Activated naive CD4-positive, alpha-beta T cell treated with anti-CD3 and anti-CD28 coated beads, Interleukin-2, amount 50 U/mL, for 24 hours (primary cell): ENCODE measurements at regions not wholly inside any gene's neighbourhood (a gene's known extent, or its start where the extent isn't known, plus 50 kb on each side); places are given as distances from the start of the nearest gene placed in this dataset.

Source experiments
- H3K27ac Mint-ChIP-seq: one replicate; pipeline ENCODE4 v1.8.0; 2021; ENCODE audit warnings: mild to moderate bottlenecking, mixed read lengths
- H3K27me3 Mint-ChIP-seq: one replicate; pipeline ENCODE4 v1.8.0; 2021; ENCODE audit warnings: mixed read lengths
- H3K36me3 Mint-ChIP-seq: one replicate; pipeline ENCODE4 v1.8.0; 2021; ENCODE audit warnings: mixed read lengths
- H3K4me1 Mint-ChIP-seq: one replicate; pipeline ENCODE4 v1.8.0; 2021; ENCODE audit warnings: mixed read lengths
- H3K4me3 Mint-ChIP-seq: one replicate; pipeline ENCODE4 v1.8.0; 2021; ENCODE audit warnings: mild to moderate bottlenecking, mixed read lengths
- H3K9me3 Mint-ChIP-seq: one replicate; pipeline ENCODE4 v1.8.0; 2021; ENCODE audit warnings: mixed read lengths

GRCh38 chr10:111511751-111512150 lies 434.9 kb downstream of the ADRA2A start:
- H3K4me1 Mint-ChIP-seq = no peaks in the 10 kb centered on the region
- peaks cover 5% of the 10 kb centered on the region for H3K27me3 Mint-ChIP-seq
- H3K36me3 Mint-ChIP-seq = no peaks in the 10 kb centered on the region
- no peaks in the 10 kb centered on the region for H3K9me3 Mint-ChIP-seq
- H3K27ac Mint-ChIP-seq = no peak overlapping the region
- no peak overlapping the region for H3K4me3 Mint-ChIP-seq

GRCh38 chr10:111515264-111515663 lies 438.4 kb downstream of the ADRA2A start:
- Mint-ChIP-seq H3K36me3 (no peaks in the 10 kb centered on the region), H3K4me1 (no peaks in the 10 kb centered on the region), H3K27me3 (no peaks in the 10 kb centered on the region), H3K27ac (no peak overlapping the region), H3K4me3 (no peak overlapping the region), H3K9me3 (no peaks in the 10 kb centered on the region)

GRCh38 chr10:111515706-111516105 lies 438.9 kb downstream of the ADRA2A start:
- Mint-ChIP-seq H3K9me3 (no peaks in the 10 kb centered on the region), H3K4me1 (no peaks in the 10 kb centered on the region), H3K27ac (no peak overlapping the region), H3K27me3 (no peaks in the 10 kb centered on the region), H3K4me3 (no peak overlapping the region), H3K36me3 (no peaks in the 10 kb centered on the region)

DNA sequence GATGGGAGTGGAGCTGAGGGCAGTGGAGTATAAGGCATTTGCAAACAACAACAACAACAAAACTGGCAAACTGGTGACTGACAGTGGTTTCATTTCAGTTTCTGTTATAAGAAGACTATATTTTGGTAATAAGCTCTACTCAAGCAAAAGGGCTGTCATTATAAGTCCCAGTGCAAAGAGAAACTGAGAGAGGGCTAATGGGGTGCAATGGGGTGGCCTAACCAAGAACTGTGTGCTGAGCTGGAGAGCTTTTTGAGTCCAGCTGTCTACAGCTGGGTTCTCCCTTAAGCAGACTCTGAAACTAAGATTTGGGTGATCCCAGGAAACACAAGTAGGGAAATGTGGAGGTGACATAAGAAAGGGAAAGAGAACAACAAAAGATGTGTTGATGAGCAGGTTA lies 439.3 kb downstream of the ADRA2A start:
- H3K4me3 Mint-ChIP-seq = no peak overlapping the region
- no peaks in the 10 kb centered on the region for H3K9me3 Mint-ChIP-seq
- H3K27ac Mint-ChIP-seq = no peak overlapping the region
- H3K4me1 Mint-ChIP-seq = no peaks in the 10 kb centered on the region
- no peaks in the 10 kb centered on the region for H3K27me3 Mint-ChIP-seq
- no peaks in the 10 kb centered on the region for H3K36me3 Mint-ChIP-seq

DNA sequence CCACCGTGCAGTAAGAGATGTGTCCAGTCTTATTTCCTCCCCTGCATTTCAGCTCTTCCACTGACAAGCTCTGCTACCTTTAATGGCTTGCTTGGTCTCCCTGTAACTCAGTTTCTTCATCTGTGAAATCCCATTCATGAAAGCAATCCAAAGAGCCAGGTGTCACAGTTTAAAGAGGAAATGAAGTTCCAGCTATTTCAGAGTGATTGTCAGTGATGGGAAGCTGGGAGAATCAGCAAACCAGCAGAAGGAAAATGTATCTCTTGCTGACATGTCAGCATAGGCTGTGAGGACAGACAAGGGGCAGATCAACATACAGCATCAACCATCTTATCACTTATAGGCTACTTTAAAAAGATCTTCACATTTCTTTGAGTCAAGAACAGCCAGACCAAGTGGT lies 445.3 kb downstream of the ADRA2A start:
- Mint-ChIP-seq H3K27me3 (peaks cover 5% of the 10 kb centered on the region), H3K36me3 (no peaks in the 10 kb centered on the region), H3K27ac (no peak overlapping the region), H3K4me1 (no peaks in the 10 kb centered on the region), H3K9me3 (no peaks in the 10 kb centered on the region), H3K4me3 (no peak overlapping the region)

GRCh38 chr10:111522551-111522950 lies 445.7 kb downstream of the ADRA2A start:
- Mint-ChIP-seq H3K9me3 (no peaks in the 10 kb centered on the region), H3K27me3 (peaks cover 6% of the 10 kb centered on the region), H3K4me3 (no peak overlapping the region), H3K27ac (no peak overlapping the region), H3K4me1 (no peaks in the 10 kb centered on the region), H3K36me3 (no peaks in the 10 kb centered on the region)

DNA sequence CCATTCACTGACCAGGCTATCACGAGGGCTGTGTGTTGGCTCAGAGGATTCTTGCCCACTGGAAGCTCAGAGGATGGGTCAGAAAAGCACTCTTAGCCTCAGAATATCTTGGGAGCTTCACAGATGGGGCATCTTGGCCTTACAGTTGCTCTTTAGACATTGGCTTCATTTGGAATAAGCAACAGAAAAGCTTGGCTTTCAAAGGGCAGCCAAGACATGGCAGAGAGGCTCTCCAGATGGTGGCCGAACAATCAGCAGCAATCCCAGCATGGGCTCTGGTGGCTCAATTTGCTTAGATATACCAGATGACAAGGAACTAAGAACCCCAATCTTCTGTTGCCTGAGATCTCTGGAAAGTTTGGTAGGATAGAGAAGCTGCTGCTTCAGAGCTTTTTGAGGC lies 446.2 kb downstream of the ADRA2A start:
- Mint-ChIP-seq H3K4me3 (no peak overlapping the region), H3K27me3 (peaks cover 8% of the 10 kb centered on the region), H3K9me3 (no peaks in the 10 kb centered on the region)

DNA sequence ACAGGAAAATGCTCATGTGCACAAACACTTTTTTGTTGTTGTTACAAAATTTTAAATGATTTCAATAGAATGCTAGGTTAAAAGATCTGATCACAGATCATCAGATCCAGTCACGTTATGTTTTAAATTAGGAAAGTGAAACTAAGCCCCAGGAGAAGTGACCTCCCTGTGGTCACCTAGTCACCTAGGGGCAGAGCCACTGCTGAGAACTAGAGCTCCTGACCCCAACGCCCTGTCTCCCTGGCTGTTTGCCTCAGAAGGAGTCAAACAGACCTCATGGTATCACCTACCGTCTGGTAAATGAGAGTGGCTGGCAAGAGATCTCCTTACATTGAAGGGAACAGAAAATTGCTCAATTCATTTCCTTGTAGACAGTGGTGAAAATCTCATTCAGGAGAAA lies 447.3 kb downstream of the ADRA2A start:
- H3K36me3 Mint-ChIP-seq = no peaks in the 10 kb centered on the region
- peaks cover 8% of the 10 kb centered on the region for H3K27me3 Mint-ChIP-seq
- no peak overlapping the region for H3K27ac Mint-ChIP-seq
- H3K9me3 Mint-ChIP-seq = no peaks in the 10 kb centered on the region
- H3K4me3 Mint-ChIP-seq = no peak overlapping the region
- H3K4me1 Mint-ChIP-seq = no peaks in the 10 kb centered on the region

More for the DNA sequence above, 446.2 kb downstream of the ADRA2A start:
- H3K4me1 Mint-ChIP-seq = no peaks in the 10 kb centered on the region
- no peaks in the 10 kb centered on the region for H3K36me3 Mint-ChIP-seq
- H3K27ac Mint-ChIP-seq = no peak overlapping the region

- H3K9me3 Mint-ChIP-seq = no peaks in the 10 kb centered on the region
- H3K4me1 Mint-ChIP-seq = no peaks in the 10 kb centered on the region
- H3K27me3 Mint-ChIP-seq = peaks cover 8% of the 10 kb centered on the region
- no peaks in the 10 kb centered on the region for H3K36me3 Mint-ChIP-seq
- H3K4me3 Mint-ChIP-seq = no peak overlapping the region
- no peak overlapping the region for H3K27ac Mint-ChIP-seq
Measured at GRCh38 chr10:111525696-111526095, 448.9 kb downstream of the ADRA2A start.

GRCh38 chr10:111531690-111532089 lies 454.9 kb downstream of the ADRA2A start:
- Mint-ChIP-seq H3K4me1 (no peaks in the 10 kb centered on the region), H3K9me3 (no peaks in the 10 kb centered on the region), H3K27ac (no peak overlapping the region), H3K36me3 (no peaks in the 10 kb centered on the region), H3K4me3 (no peak overlapping the region), H3K27me3 (peaks cover 20% of the 10 kb centered on the region)

DNA sequence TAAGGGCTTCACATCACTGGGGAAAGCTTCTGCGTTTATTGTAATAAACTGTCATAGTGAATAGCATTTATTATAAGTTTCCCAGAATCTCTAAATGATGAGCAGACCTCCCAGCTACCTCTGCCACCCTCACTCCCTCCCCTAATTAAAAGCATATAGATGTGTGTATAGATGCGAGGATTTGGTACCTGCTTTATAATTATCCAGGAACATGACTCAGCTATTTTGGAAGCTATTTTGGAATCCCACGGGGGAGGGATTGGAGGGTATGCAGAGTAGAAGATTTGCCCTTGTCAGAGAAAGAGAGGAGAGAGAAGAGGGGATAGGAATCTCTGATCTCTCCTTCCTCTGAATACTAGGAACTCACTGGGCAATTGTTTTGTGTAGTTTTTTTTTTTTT lies 455.3 kb downstream of the ADRA2A start:
- H3K27ac Mint-ChIP-seq = no peak overlapping the region

DNA sequence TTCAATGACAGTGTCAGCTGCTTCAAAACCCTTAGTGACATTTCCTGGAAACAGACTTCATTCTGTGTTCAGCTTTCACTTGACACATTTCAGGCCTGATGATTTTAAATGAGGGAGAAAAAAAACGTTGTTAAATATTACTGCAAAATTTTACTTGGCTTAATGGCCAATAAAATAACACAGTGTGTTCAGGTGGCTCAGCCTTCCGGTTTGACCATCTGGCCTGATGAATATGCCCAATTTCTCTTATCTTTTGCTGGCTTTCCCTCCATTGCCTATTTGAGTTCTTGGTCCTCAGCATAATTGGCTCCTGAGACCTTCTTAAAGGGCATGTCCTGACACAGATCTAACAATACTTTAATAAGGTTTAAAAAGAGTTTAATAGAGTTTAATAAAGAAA lies 462.4 kb downstream of the ADRA2A start:
- Mint-ChIP-seq H3K27me3 (peaks cover 8% of the 10 kb centered on the region), H3K9me3 (no peaks in the 10 kb centered on the region), H3K36me3 (no peaks in the 10 kb centered on the region), H3K27ac (no peak overlapping the region), H3K4me3 (no peak overlapping the region), H3K4me1 (no peaks in the 10 kb centered on the region)

More for the DNA sequence above, 455.3 kb downstream of the ADRA2A start:
- Mint-ChIP-seq H3K4me1 (no peaks in the 10 kb centered on the region), H3K4me3 (no peak overlapping the region), H3K27me3 (peaks cover 16% of the 10 kb centered on the region), H3K36me3 (no peaks in the 10 kb centered on the region), H3K9me3 (no peaks in the 10 kb centered on the region)

DNA sequence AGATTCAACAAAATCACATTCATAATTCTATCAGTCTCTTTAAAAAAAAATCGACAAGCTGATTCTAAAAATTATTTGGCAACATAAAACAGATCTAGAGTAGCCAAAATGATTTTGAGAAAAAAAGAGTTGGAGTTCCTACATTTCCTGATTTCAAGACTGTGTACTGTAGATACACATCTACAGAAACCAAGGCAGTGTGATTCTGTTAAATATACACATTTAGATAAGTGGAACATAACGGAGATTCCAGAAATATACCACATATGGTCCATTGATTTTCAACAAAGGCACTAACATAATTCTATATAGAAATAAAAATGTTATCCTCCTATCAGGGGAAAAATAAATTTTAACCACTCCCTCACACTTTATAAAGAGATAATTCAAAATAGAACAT lies 467.0 kb downstream of the ADRA2A start:
- no peak overlapping the region for H3K4me3 Mint-ChIP-seq
- peaks cover 1% of the 10 kb centered on the region for H3K27me3 Mint-ChIP-seq
- no peak overlapping the region for H3K27ac Mint-ChIP-seq
- H3K36me3 Mint-ChIP-seq = no peaks in the 10 kb centered on the region
- no peaks in the 10 kb centered on the region for H3K9me3 Mint-ChIP-seq
- H3K4me1 Mint-ChIP-seq = no peaks in the 10 kb centered on the region

- Mint-ChIP-seq H3K27ac (no peak overlapping the region), H3K9me3 (no peaks in the 10 kb centered on the region), H3K27me3 (no peaks in the 10 kb centered on the region), H3K36me3 (no peaks in the 10 kb centered on the region), H3K4me3 (no peak overlapping the region), H3K4me1 (no peaks in the 10 kb centered on the region)
Measured at GRCh38 chr10:111545861-111546605, 469.2 kb downstream of the ADRA2A start.

DNA sequence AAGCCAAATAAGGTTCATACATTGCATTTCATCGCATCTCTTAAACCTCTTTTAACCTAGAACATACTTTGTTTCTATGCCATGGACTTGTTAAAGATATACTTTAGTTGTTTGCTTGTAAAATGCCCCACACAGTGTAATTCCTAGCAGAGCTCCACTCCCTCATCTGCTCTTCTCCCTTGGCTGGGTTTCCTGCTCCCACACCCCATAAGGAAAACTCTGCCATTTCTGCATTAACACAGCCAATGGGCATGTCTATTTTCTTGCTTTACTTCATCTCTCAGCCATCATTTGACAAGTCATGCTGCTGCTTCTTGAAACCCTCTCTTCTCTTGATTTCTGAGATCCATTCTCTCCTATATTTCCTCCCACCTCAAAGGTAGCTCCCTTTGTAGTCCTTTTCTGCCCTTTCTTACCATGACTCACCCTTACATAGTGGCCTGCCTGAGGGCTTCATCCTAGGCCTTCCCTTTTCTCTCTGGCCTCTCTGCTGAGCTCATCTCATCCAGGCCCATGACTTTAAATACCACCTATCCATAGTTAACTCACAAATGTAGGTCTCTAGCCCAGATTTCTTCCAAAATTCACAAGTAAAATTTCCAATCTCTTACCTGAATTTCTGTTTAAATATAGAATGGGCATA lies 471.4 kb downstream of the ADRA2A start:
- Mint-ChIP-seq H3K4me1 (no peaks in the 10 kb centered on the region), H3K27me3 (no peaks in the 10 kb centered on the region), H3K36me3 (no peaks in the 10 kb centered on the region), H3K27ac (no peak overlapping the region), H3K9me3 (no peaks in the 10 kb centered on the region), H3K4me3 (no peak overlapping the region)

GRCh38 chr10:111551001-111551400 lies 474.2 kb downstream of the ADRA2A start:
- Mint-ChIP-seq H3K27ac (no peak overlapping the region), H3K27me3 (no peaks in the 10 kb centered on the region), H3K36me3 (no peaks in the 10 kb centered on the region), H3K4me1 (no peaks in the 10 kb centered on the region), H3K4me3 (no peak overlapping the region), H3K9me3 (no peaks in the 10 kb centered on the region)

DNA sequence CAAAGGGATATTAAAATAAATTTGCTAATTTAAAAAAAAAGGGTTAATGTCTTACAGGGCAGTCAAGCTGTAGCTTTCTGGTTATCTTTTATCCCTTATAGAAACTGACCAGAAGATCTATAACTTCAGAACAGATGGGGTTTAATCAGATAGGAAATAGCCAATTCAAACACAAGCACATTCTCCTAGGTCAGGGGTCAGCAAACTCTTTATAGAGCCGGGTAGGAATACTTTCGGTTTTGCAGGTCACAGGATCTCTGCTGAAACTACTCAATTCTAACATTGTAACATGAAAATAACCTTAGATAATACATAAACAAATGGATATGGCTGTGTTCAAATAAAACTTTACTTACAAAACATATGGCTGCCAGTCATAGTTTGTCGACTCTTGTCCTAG lies 479.8 kb downstream of the ADRA2A start:
- H3K36me3 Mint-ChIP-seq = no peaks in the 10 kb centered on the region
- no peaks in the 10 kb centered on the region for H3K9me3 Mint-ChIP-seq
- H3K4me1 Mint-ChIP-seq = no peaks in the 10 kb centered on the region
- H3K27ac Mint-ChIP-seq = no peak overlapping the region
- H3K27me3 Mint-ChIP-seq = peaks cover 1% of the 10 kb centered on the region
- H3K4me3 Mint-ChIP-seq = no peak overlapping the region
